HCT116 (cell line): ENCODE measurements at regions not wholly inside any gene's neighbourhood (a gene's known extent, or its start where the extent isn't known, plus 50 kb on each side); places are given as distances from the start of the nearest gene placed in this dataset.

ENCODE experiments used
- CBX3 ChIP-seq: IDR thresholded peaks from 2 replicates; pipeline ENCODE4 v1.6.1; 2012; ENCODE audit warnings: low read depth
- CTCF ChIP-seq, 3 experiments: fragments of 200-600 bp in 1 of 3; sonication (generic) in 1 of 3; IDR thresholded peaks in 2 of 3; conservative IDR thresholded peaks in 1 of 3; 2 replicates each; pipeline ENCODE4 v1.5.1; 2012 to 2017; ENCODE audit warnings: low read depth in 2 of 3, low read length in 2 of 3, antibody characterized with exemption in 1 of 3, borderline replicate concordance in 1 of 3, control low read depth in 1 of 3, mild to moderate bottlenecking in 1 of 3, mixed read lengths in 1 of 3, mixed run types in 1 of 3, moderate library complexity in 1 of 3; ENCODE audit not compliant: insufficient read depth in 1 of 3
- POLR2A ChIP-seq: IDR thresholded peaks from 2 replicates; pipeline ENCODE4 v1.7.0; 2011; ENCODE audit warnings: borderline replicate concordance; ENCODE audit not compliant: insufficient read depth, insufficient read length; ENCODE audit errors: extremely low read depth

DNA sequence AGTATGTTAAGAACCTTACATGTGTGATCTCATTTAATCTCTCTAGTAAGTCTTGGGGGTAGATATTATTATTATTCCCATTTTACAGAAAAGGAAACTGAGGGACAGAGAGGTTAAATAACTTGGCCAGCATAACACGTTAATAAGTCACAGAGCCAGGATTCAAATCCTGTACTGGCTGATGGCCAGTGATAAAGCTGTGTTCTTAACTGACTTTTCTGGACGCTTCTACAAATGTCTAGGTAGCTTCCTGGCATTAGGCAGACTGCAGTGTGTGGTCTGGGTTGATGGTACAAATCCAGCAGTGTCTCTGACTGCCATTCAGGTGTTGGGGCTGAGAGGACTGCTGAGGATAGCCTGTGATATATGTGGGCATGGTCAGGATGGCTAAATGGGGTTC is 125.8 kb upstream of the CXCL14 start:
- TF ChIP-seq CTCF (IDR thresholded peaks at IDR 0.05 in 2 of 3, conservative IDR thresholded peaks at IDR 0.05 in 1 of 3; ENCODE audit: borderline replicate concordance in 1 of 3, insufficient read depth in 1 of 3, low read depth in 2 of 3, low read length in 2 of 3) (no peak), POLR2A (no peak), CBX3 (no peak)
